Right ventricle myocardium inferior (tissue), 1 donor: ENCODE measurements at regions not wholly inside any gene's neighbourhood (a gene's known extent, or its start where the extent isn't known, plus 50 kb on each side); places are given as distances from the start of the nearest gene placed in this dataset. TPM values are rescaled to one million over a fixed set of nuclear protein-coding genes. Genes with fewer than 3 reads are reported as not detected.

ENCODE experiments used
- microRNA-seq: library from miRNA; unstranded; fragments of <30 nt; microRNA quantifications from one replicate; pipeline ENCODE4 v1.2.0, GENCODE V29; 2020
- donor health status: DM: no; HTN: yes; CAD: no; lungs with severe emphysema.

Small RNA genes lying in the stretch of these regions (microRNA-seq; reads per million reads assigned to microRNA genes)
- gene MIR4306 = not detected
